NB4 (cell line): ENCODE measurements at regions not wholly inside any gene's neighbourhood (a gene's known extent, or its start where the extent isn't known, plus 50 kb on each side); places are given as distances from the start of the nearest gene placed in this dataset.

Experiments
- DNase-seq: peaks from one replicate; pipeline ENCODE4 v3.0.0; 2010; ENCODE audit warnings: low read depth
- H3K4me3 ChIP-seq: one replicate; pipeline ENCODE4 v1.5.1; 2011; ENCODE audit warnings: mild to moderate bottlenecking, low read depth, low read length, moderate library complexity
- MAX ChIP-seq: IDR thresholded peaks from 2 replicates; pipeline ENCODE4 v1.6.1; 2011; ENCODE audit warnings: low read depth, low read length
- MYC ChIP-seq: IDR thresholded peaks from 2 replicates; pipeline ENCODE4 v1.6.1; 2011; ENCODE audit warnings: low read depth, low read length
- POLR2A ChIP-seq: IDR thresholded peaks from 2 replicates; pipeline ENCODE4 v1.6.1; 2011; ENCODE audit warnings: mild to moderate bottlenecking; ENCODE audit not compliant: insufficient read length; ENCODE audit errors: extremely low read depth
- TF ChIP-seq, protein P1 (sequence below): IDR thresholded peaks from one replicate; pipeline ENCODE4 v1.5.1; 2012; ENCODE audit warnings: low read depth, low read length

- TF ChIP-seq MAX = no peak
- no peak for TF ChIP-seq POLR2A
- TF ChIP-seq, protein P1, sequence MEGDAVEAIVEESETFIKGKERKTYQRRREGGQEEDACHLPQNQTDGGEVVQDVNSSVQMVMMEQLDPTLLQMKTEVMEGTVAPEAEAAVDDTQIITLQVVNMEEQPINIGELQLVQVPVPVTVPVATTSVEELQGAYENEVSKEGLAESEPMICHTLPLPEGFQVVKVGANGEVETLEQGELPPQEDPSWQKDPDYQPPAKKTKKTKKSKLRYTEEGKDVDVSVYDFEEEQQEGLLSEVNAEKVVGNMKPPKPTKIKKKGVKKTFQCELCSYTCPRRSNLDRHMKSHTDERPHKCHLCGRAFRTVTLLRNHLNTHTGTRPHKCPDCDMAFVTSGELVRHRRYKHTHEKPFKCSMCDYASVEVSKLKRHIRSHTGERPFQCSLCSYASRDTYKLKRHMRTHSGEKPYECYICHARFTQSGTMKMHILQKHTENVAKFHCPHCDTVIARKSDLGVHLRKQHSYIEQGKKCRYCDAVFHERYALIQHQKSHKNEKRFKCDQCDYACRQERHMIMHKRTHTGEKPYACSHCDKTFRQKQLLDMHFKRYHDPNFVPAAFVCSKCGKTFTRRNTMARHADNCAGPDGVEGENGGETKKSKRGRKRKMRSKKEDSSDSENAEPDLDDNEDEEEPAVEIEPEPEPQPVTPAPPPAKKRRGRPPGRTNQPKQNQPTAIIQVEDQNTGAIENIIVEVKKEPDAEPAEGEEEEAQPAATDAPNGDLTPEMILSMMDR = no peak
- no peak for TF ChIP-seq MYC
- no peak for DNase-seq
Measured at GRCh38 chr9:31958572-31958971, 425.9 kb upstream of the ACO1 start.

GRCh38 chr9:31969552-31969951 lies 414.9 kb upstream of the ACO1 start:
- no peak overlapping the region for H3K4me3 ChIP-seq
- TF ChIP-seq, protein P1 = no peak
- TF ChIP-seq MYC = no peak
- TF ChIP-seq POLR2A = no peak
- no peak for DNase-seq

More at GRCh38 chr9:31958572-31958971, 425.9 kb upstream of the ACO1 start:
- no peak overlapping the region for H3K4me3 ChIP-seq

- no peak overlapping the region for H3K4me3 ChIP-seq
- DNase-seq = no peak
- no peak for TF ChIP-seq POLR2A
- TF ChIP-seq, protein P1 = no peak
- TF ChIP-seq MYC = no peak
- TF ChIP-seq MAX = no peak
Measured at GRCh38 chr9:31983895-31984294, 400.5 kb upstream of the ACO1 start.

GRCh38 chr9:31996331-31996730 lies 388.1 kb upstream of the ACO1 start:
- DNase-seq = peak; percentile 34
- TF ChIP-seq MAX (no peak), MYC (no peak), POLR2A (no peak)
- TF ChIP-seq, protein P1 = peak; percentile 23
- no peak overlapping the region for H3K4me3 ChIP-seq

DNA sequence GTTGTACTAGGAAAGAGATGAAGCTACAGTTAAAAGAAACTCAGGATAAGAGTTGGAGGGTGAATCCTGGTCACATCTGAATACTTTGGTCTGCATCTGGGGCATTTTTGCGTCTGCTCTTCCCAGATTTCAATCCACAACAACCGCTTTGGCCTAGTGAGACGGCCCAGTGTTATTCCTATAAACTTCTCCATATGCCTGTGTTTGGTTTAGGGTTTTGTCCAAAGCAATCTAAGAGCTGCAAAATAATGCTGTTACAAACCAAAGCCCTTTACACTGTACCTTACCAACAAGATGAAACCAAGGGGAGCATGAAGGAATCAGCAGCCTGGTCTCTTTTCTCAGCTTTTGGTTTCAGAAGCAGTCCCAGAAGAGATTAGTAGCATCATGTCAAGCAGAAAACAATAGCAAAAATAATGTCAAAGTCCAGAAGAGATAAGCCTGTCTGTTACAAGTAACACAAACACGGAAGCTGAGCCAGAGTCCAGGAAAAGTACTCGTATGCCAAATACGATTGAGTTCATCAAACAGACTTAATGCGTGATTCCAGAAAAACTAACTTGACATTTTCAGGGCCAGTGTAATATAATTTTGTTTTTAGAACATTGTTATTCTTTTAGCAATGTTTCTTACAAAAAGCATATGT lies 379.9 kb upstream of the ACO1 start:
- no peak for DNase-seq
- H3K4me3 ChIP-seq = no peak overlapping the region
- TF ChIP-seq POLR2A (no peak), MYC (no peak), MAX (no peak)
- TF ChIP-seq, protein P1 = no peak
